ENCODE measurements at regions not wholly inside any gene's neighbourhood (a gene's known extent, or its start where the extent isn't known, plus 50 kb on each side); places are given as distances from the start of the nearest gene placed in this dataset.
A peak's percentile ranks its signal among the peaks of the same experiment; 100 is the strongest.

- DNase-seq (ENCODE audit: extremely low read depth, low read depth): peak; percentile 26
- H3K4me3 ChIP-seq (replicated peaks; ENCODE audit: low read depth, low read length): no peak overlapping the region
- no peak for TF ChIP-seq CTCF (IDR thresholded peaks at IDR 0.05; ENCODE audit: low read depth, low read length, missing control alignments)
These were observed 210.7 kb upstream of the RND3 start for GRCh38 chr2:150698016-150698661.

GRCh38 chr2:150697596-150697995 is 210.1 kb upstream of the RND3 start:
- no peak for DNase-seq (ENCODE audit: extremely low read depth, low read depth)
- H3K4me3 ChIP-seq (replicated peaks; ENCODE audit: low read depth, low read length): no peak overlapping the region
- no peak for TF ChIP-seq CTCF (IDR thresholded peaks at IDR 0.05; ENCODE audit: low read depth, low read length, missing control alignments)

GRCh38 chr2:150695451-150696135 is 208.1 kb upstream of the RND3 start:
- no peak for TF ChIP-seq CTCF (IDR thresholded peaks at IDR 0.05; ENCODE audit: low read depth, low read length, missing control alignments)
- no peak for DNase-seq (ENCODE audit: extremely low read depth, low read depth)
- H3K4me3 ChIP-seq (replicated peaks; ENCODE audit: low read depth, low read length): no peak overlapping the region

- no peak overlapping the region for H3K4me3 ChIP-seq (replicated peaks; ENCODE audit: low read depth, low read length)
- TF ChIP-seq CTCF (IDR thresholded peaks at IDR 0.05; ENCODE audit: low read depth, low read length, missing control alignments): no peak
- DNase-seq (ENCODE audit: extremely low read depth, low read depth): no peak
These were observed 206.1 kb upstream of the RND3 start for GRCh38 chr2:150693556-150693955.

- DNase-seq (ENCODE audit: extremely low read depth, low read depth): no peak
These were observed 203.4 kb upstream of the RND3 start for GRCh38 chr2:150690870-150691269.

GRCh38 chr2:150690261-150690660 is 202.8 kb upstream of the RND3 start:
- no peak for DNase-seq (ENCODE audit: extremely low read depth, low read depth)
- TF ChIP-seq CTCF (IDR thresholded peaks at IDR 0.05; ENCODE audit: low read depth, low read length, missing control alignments): no peak
- H3K4me3 ChIP-seq (replicated peaks; ENCODE audit: low read depth, low read length): no peak overlapping the region

More at GRCh38 chr2:150690870-150691269, 203.4 kb upstream of the RND3 start:
- TF ChIP-seq CTCF (IDR thresholded peaks at IDR 0.05; ENCODE audit: low read depth, low read length, missing control alignments): no peak
- H3K4me3 ChIP-seq (replicated peaks; ENCODE audit: low read depth, low read length): no peak overlapping the region
